H1 (cell line): ENCODE measurements at regions not wholly inside any gene's neighbourhood (a gene's known extent, or its start where the extent isn't known, plus 50 kb on each side); places are given as distances from the start of the nearest gene placed in this dataset.

Experiments used
- CBX5 ChIP-seq: fragments of 300-800, 300-1000 bp; sonication (generic); IDR thresholded peaks from 2 replicates; pipeline ENCODE4 v1.7.1; 2016; ENCODE audit warnings: antibody characterized with exemption, low read length, low read depth
- CTCF ChIP-seq, 3 experiments: IDR thresholded peaks; 1 replicate in 2 of 3; 2 replicates in 1 of 3; pipeline versions ENCODE4 v1.5.1 to v1.6.1; 2011; ENCODE audit warnings: low read length in 3 of 3, mild to moderate bottlenecking in 3 of 3, inconsistent platforms in 2 of 3, low read depth in 1 of 3, moderate library complexity in 1 of 3; ENCODE audit not compliant: insufficient read depth in 1 of 3; ENCODE audit errors: control extremely low read depth in 1 of 3
- EP300 ChIP-seq, 2 experiments: IDR thresholded peaks; 1 replicate in 1 of 2; 2 replicates in 1 of 2; pipeline ENCODE4 v1.6.1; 2011 to 2012; ENCODE audit warnings: low read depth in 2 of 2, low read length in 2 of 2, mild to moderate bottlenecking in 2 of 2, borderline replicate concordance in 1 of 2, inconsistent platforms in 1 of 2, moderate library complexity in 1 of 2
- GABPA ChIP-seq: IDR thresholded peaks from 2 replicates; pipeline ENCODE4 v1.6.1; 2011; ENCODE audit warnings: mild to moderate bottlenecking, low read length, moderate library complexity, borderline replicate concordance; ENCODE audit not compliant: insufficient read depth
- MAFK ChIP-seq: IDR thresholded peaks from 2 replicates; pipeline ENCODE4 v1.6.1; 2012; ENCODE audit warnings: low read depth, mild to moderate bottlenecking, improper control_type of control experiment, low read length
- NRF1 ChIP-seq: IDR thresholded peaks from 2 replicates; pipeline ENCODE4 v1.6.1; 2011; ENCODE audit warnings: mild to moderate bottlenecking, low read depth, low read length, improper control_type of control experiment
- POLR2A ChIP-seq, 2 experiments: IDR thresholded peaks; 1 replicate in 1 of 2; 2 replicates in 1 of 2; pipeline ENCODE4 v1.6.1; 2011; ENCODE audit warnings: low read depth in 2 of 2, low read length in 2 of 2, mild to moderate bottlenecking in 2 of 2; ENCODE audit errors: control extremely low read depth in 1 of 2
- POLR2AphosphoS5 ChIP-seq: IDR thresholded peaks from 2 replicates; pipeline ENCODE4 v1.6.1; 2011; ENCODE audit warnings: low read depth, low read length
- SIN3A ChIP-seq, 2 experiments: IDR thresholded peaks in 1 of 2; conservative IDR thresholded peaks in 1 of 2; 2 replicates each; pipeline ENCODE4 v1.6.1; 2011 to 2012; ENCODE audit warnings: low read length in 2 of 2, improper control_type of control experiment in 1 of 2, low read depth in 1 of 2, mild to moderate bottlenecking in 1 of 2
- SP1 ChIP-seq: IDR thresholded peaks from 2 replicates; pipeline ENCODE4 v1.6.1; 2011; ENCODE audit warnings: low read depth, low read length
- SUZ12 ChIP-seq: fragments of 200-600 bp; sonication (generic); IDR thresholded peaks from 2 replicates; pipeline ENCODE4 v1.6.1; 2012; ENCODE audit warnings: mild to moderate bottlenecking, inconsistent platforms, low read length, moderate library complexity, mixed read lengths

- no peak for TF ChIP-seq CBX5
- TF ChIP-seq NRF1, result no peak
- TF ChIP-seq POLR2AphosphoS5, result no peak
- TF ChIP-seq CTCF (IDR thresholded peaks at IDR 0.05; ENCODE audit: control extremely low read depth in 1 of 3, insufficient read depth in 1 of 3, low read depth in 1 of 3, low read length in 3 of 3), result no peak
- no peak for TF ChIP-seq EP300 (IDR thresholded peaks at IDR 0.05; ENCODE audit: borderline replicate concordance in 1 of 2, low read depth in 2 of 2, low read length in 2 of 2)
- no peak for TF ChIP-seq POLR2A (IDR thresholded peaks at IDR 0.05; ENCODE audit: control extremely low read depth in 1 of 2, low read depth in 2 of 2, low read length in 2 of 2)
- no peak for TF ChIP-seq SIN3A (conservative IDR thresholded peaks at IDR 0.05 in 1 of 2, IDR thresholded peaks at IDR 0.05 in 1 of 2; ENCODE audit: low read depth in 1 of 2, low read length in 2 of 2)
- TF ChIP-seq SUZ12, result no peak
- TF ChIP-seq MAFK, result no peak
- no peak for TF ChIP-seq SP1
- no peak for TF ChIP-seq GABPA
These were observed 228.2 kb downstream of the AHR start for GRCh38 chr7:17526621-17527020.
